Activated naive CD8-positive, alpha-beta T cell treated with anti-CD3 and anti-CD28 coated beads for 36 hours (primary cell): ENCODE measurements at regions not wholly inside any gene's neighbourhood (a gene's known extent, or its start where the extent isn't known, plus 50 kb on each side); places are given as distances from the start of the nearest gene placed in this dataset.

Experiments
- DNase-seq: peaks from one replicate; pipeline ENCODE4 v3.0.0; 2021
- H3K27ac Mint-ChIP-seq: one replicate; pipeline ENCODE4 v1.8.0; 2022; ENCODE audit warnings: mild to moderate bottlenecking, moderate library complexity, mixed read lengths
- H3K27me3 Mint-ChIP-seq: one replicate; pipeline ENCODE4 v1.8.0; 2022; ENCODE audit warnings: mild to moderate bottlenecking, mixed read lengths
- H3K36me3 Mint-ChIP-seq: one replicate; pipeline ENCODE4 v1.8.0; 2021; ENCODE audit warnings: mild to moderate bottlenecking, mixed read lengths
- H3K4me1 Mint-ChIP-seq: one replicate; pipeline ENCODE4 v1.8.0; 2021; ENCODE audit warnings: mixed read lengths
- H3K4me3 Mint-ChIP-seq: one replicate; pipeline ENCODE4 v1.8.0; 2022; ENCODE audit warnings: mild to moderate bottlenecking, moderate library complexity, mixed read lengths
- H3K9me3 Mint-ChIP-seq: one replicate; pipeline ENCODE4 v1.8.0; 2022; ENCODE audit warnings: mixed read lengths

GRCh38 chrY:13756615-13757014, 52.9 kb downstream of the TMSB4Y start:
- H3K9me3 Mint-ChIP-seq: no peaks in the 10 kb centered on the region
- peaks cover 3% of the 10 kb centered on the region for H3K4me1 Mint-ChIP-seq
- H3K4me3 Mint-ChIP-seq: no peak overlapping the region
- no peaks in the 10 kb centered on the region for H3K27me3 Mint-ChIP-seq
- no peaks in the 10 kb centered on the region for H3K36me3 Mint-ChIP-seq
- no peak for DNase-seq
- H3K27ac Mint-ChIP-seq: no peak overlapping the region

- DNase-seq: no peak
- H3K27me3 Mint-ChIP-seq: no peaks in the 10 kb centered on the region
- H3K9me3 Mint-ChIP-seq: no peaks in the 10 kb centered on the region
- H3K4me3 Mint-ChIP-seq: no peak overlapping the region
- H3K4me1 Mint-ChIP-seq: no peaks in the 10 kb centered on the region
- H3K27ac Mint-ChIP-seq: no peak overlapping the region
- H3K36me3 Mint-ChIP-seq: peaks cover 10% of the 10 kb centered on the region
These were observed 62.3 kb downstream of the TMSB4Y start for GRCh38 chrY:13766040-13766439.

- Mint-ChIP-seq H3K36me3 (peaks cover 19% of the 10 kb centered on the region), H3K4me3 (no peak overlapping the region), H3K9me3 (peaks cover 2% of the 10 kb centered on the region), H3K27me3 (no peaks in the 10 kb centered on the region), H3K27ac (no peak overlapping the region), H3K4me1 (peaks cover 12% of the 10 kb centered on the region)
- DNase-seq: no peak
These were observed 86.6 kb downstream of the TMSB4Y start for GRCh38 chrY:13790108-13790793.

GRCh38 chrY:13795067-13795466, 91.4 kb downstream of the TMSB4Y start:
- Mint-ChIP-seq H3K27ac (peak overlapping the region; percentile 30), H3K36me3 (peaks cover 14% of the 10 kb centered on the region), H3K4me1 (peaks cover 4% of the 10 kb centered on the region), H3K27me3 (no peaks in the 10 kb centered on the region), H3K9me3 (no peaks in the 10 kb centered on the region), H3K4me3 (no peak overlapping the region)
- no peak for DNase-seq

- no peak for DNase-seq
- no peak overlapping the region for H3K4me3 Mint-ChIP-seq
- no peak overlapping the region for H3K27ac Mint-ChIP-seq
- H3K9me3 Mint-ChIP-seq: no peaks in the 10 kb centered on the region
- H3K4me1 Mint-ChIP-seq: peaks cover 14% of the 10 kb centered on the region
- peaks cover 7% of the 10 kb centered on the region for H3K36me3 Mint-ChIP-seq
- H3K27me3 Mint-ChIP-seq: no peaks in the 10 kb centered on the region
These were observed 99.1 kb downstream of the TMSB4Y start for GRCh38 chrY:13802828-13803227.

GRCh38 chrY:13803424-13803823, 99.7 kb downstream of the TMSB4Y start:
- peaks cover 13% of the 10 kb centered on the region for H3K36me3 Mint-ChIP-seq
- peaks cover 2% of the 10 kb centered on the region for H3K9me3 Mint-ChIP-seq
- DNase-seq: no peak
- H3K4me3 Mint-ChIP-seq: no peak overlapping the region
- no peaks in the 10 kb centered on the region for H3K27me3 Mint-ChIP-seq
- H3K27ac Mint-ChIP-seq: no peak overlapping the region
- peaks cover 14% of the 10 kb centered on the region for H3K4me1 Mint-ChIP-seq

GRCh38 chrY:13804124-13805056, 100.7 kb downstream of the TMSB4Y start:
- H3K4me3 Mint-ChIP-seq: no peak overlapping the region
- no peak for DNase-seq
- H3K9me3 Mint-ChIP-seq: peaks cover 4% of the 10 kb centered on the region
- peaks cover 14% of the 10 kb centered on the region for H3K4me1 Mint-ChIP-seq
- H3K36me3 Mint-ChIP-seq: peaks cover 15% of the 10 kb centered on the region
- H3K27ac Mint-ChIP-seq: peak overlapping the region; percentile 83
- H3K27me3 Mint-ChIP-seq: no peaks in the 10 kb centered on the region

- Mint-ChIP-seq H3K9me3 (peaks cover 8% of the 10 kb centered on the region), H3K27me3 (no peaks in the 10 kb centered on the region), H3K27ac (peak overlapping the region; percentile 83), H3K4me1 (peaks cover 14% of the 10 kb centered on the region), H3K4me3 (no peak overlapping the region), H3K36me3 (peaks cover 20% of the 10 kb centered on the region)
- no peak for DNase-seq
These were observed 101.5 kb downstream of the TMSB4Y start for GRCh38 chrY:13805057-13805735.

- Mint-ChIP-seq H3K27ac (peak overlapping the region; percentile 83), H3K27me3 (no peaks in the 10 kb centered on the region), H3K4me3 (no peak overlapping the region), H3K36me3 (peaks cover 21% of the 10 kb centered on the region), H3K4me1 (peaks cover 14% of the 10 kb centered on the region), H3K9me3 (peaks cover 12% of the 10 kb centered on the region)
- DNase-seq: no peak
These were observed 102.0 kb downstream of the TMSB4Y start for GRCh38 chrY:13805736-13806067.

- DNase-seq: no peak
- no peaks in the 10 kb centered on the region for H3K27me3 Mint-ChIP-seq
- peaks cover 3% of the 10 kb centered on the region for H3K36me3 Mint-ChIP-seq
- H3K4me1 Mint-ChIP-seq: peaks cover 3% of the 10 kb centered on the region
- no peak overlapping the region for H3K27ac Mint-ChIP-seq
- H3K4me3 Mint-ChIP-seq: no peak overlapping the region
- peaks cover 3% of the 10 kb centered on the region for H3K9me3 Mint-ChIP-seq
These were observed 126.4 kb downstream of the TMSB4Y start for GRCh38 chrY:13830089-13830488.

GRCh38 chrY:13844411-13844810, 140.7 kb downstream of the TMSB4Y start:
- no peak overlapping the region for H3K27ac Mint-ChIP-seq
- peaks cover 24% of the 10 kb centered on the region for H3K36me3 Mint-ChIP-seq
- H3K4me3 Mint-ChIP-seq: no peak overlapping the region
- peaks cover 10% of the 10 kb centered on the region for H3K9me3 Mint-ChIP-seq
- no peaks in the 10 kb centered on the region for H3K27me3 Mint-ChIP-seq
- DNase-seq: no peak
- H3K4me1 Mint-ChIP-seq: no peaks in the 10 kb centered on the region

- no peaks in the 10 kb centered on the region for H3K27me3 Mint-ChIP-seq
- DNase-seq: no peak
- peaks cover 24% of the 10 kb centered on the region for H3K36me3 Mint-ChIP-seq
- H3K4me1 Mint-ChIP-seq: no peaks in the 10 kb centered on the region
- H3K27ac Mint-ChIP-seq: no peak overlapping the region
- no peak overlapping the region for H3K4me3 Mint-ChIP-seq
- H3K9me3 Mint-ChIP-seq: peaks cover 11% of the 10 kb centered on the region
These were observed 141.0 kb downstream of the VCY start for GRCh38 chrY:13845276-13845675.

- Mint-ChIP-seq H3K27ac (no peak overlapping the region), H3K27me3 (no peaks in the 10 kb centered on the region), H3K4me1 (no peaks in the 10 kb centered on the region), H3K36me3 (peaks cover 9% of the 10 kb centered on the region), H3K9me3 (no peaks in the 10 kb centered on the region), H3K4me3 (no peak overlapping the region)
- no peak for DNase-seq
These were observed 116.7 kb downstream of the VCY start for GRCh38 chrY:13869611-13870010.

GRCh38 chrY:13871426-13871825, 114.8 kb downstream of the VCY start:
- no peak overlapping the region for H3K27ac Mint-ChIP-seq
- DNase-seq: no peak
- H3K4me1 Mint-ChIP-seq: no peaks in the 10 kb centered on the region
- peaks cover 3% of the 10 kb centered on the region for H3K9me3 Mint-ChIP-seq
- H3K36me3 Mint-ChIP-seq: peaks cover 17% of the 10 kb centered on the region
- H3K27me3 Mint-ChIP-seq: no peaks in the 10 kb centered on the region
- no peak overlapping the region for H3K4me3 Mint-ChIP-seq

GRCh38 chrY:13872696-13873095, 113.6 kb downstream of the VCY start:
- peaks cover 13% of the 10 kb centered on the region for H3K36me3 Mint-ChIP-seq
- H3K4me1 Mint-ChIP-seq: no peaks in the 10 kb centered on the region
- peaks cover 3% of the 10 kb centered on the region for H3K9me3 Mint-ChIP-seq
- H3K4me3 Mint-ChIP-seq: no peak overlapping the region
- no peaks in the 10 kb centered on the region for H3K27me3 Mint-ChIP-seq
- H3K27ac Mint-ChIP-seq: no peak overlapping the region
- DNase-seq: no peak
